Keratinocyte (primary cell): ENCODE measurements at regions not wholly inside any gene's neighbourhood (a gene's known extent, or its start where the extent isn't known, plus 50 kb on each side); places are given as distances from the start of the nearest gene placed in this dataset.

Source experiments
- EZH2 ChIP-seq: IDR thresholded peaks from one replicate; pipeline ENCODE4 v1.6.1; 2012; ENCODE audit warnings: inconsistent platforms, mild to moderate bottlenecking, low read length, moderate library complexity
- TF ChIP-seq, protein P1 (sequence below), 3 experiments: IDR thresholded peaks in 1 of 3; conservative IDR thresholded peaks in 1 of 3; optimal IDR thresholded peaks in 1 of 3; 2 replicates in 2 of 3; 3 replicates in 1 of 3; pipeline versions ENCODE3 to v1.5.1; 2011; ENCODE audit warnings: low read length in 3 of 3, mild to moderate bottlenecking in 3 of 3, moderate library complexity in 2 of 3, control low read depth in 1 of 3, inconsistent platforms in 1 of 3; ENCODE audit not compliant: insufficient read depth in 2 of 3; ENCODE audit errors: extremely low read depth in 1 of 3

DNA sequence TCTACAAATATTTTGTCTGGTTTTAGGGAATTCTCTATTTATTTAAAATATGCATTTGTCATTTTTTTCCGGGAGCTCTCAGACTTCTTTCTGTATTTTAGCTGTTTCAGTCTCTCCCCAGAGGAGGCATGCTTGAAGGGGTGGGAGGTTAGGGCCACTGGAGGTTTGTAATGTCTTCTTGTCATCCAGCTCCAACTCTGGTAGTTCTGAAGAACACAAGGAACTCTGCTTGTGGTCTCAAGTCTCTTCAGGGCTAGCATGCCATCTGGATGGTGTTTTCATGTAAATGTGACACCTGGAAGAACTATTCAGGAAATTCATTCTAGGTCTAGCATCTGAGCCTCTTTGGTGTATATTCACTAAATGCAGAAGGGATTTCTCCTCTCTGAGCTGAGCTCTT lies 518.4 kb upstream of the DCC start:
- TF ChIP-seq, protein P1, sequence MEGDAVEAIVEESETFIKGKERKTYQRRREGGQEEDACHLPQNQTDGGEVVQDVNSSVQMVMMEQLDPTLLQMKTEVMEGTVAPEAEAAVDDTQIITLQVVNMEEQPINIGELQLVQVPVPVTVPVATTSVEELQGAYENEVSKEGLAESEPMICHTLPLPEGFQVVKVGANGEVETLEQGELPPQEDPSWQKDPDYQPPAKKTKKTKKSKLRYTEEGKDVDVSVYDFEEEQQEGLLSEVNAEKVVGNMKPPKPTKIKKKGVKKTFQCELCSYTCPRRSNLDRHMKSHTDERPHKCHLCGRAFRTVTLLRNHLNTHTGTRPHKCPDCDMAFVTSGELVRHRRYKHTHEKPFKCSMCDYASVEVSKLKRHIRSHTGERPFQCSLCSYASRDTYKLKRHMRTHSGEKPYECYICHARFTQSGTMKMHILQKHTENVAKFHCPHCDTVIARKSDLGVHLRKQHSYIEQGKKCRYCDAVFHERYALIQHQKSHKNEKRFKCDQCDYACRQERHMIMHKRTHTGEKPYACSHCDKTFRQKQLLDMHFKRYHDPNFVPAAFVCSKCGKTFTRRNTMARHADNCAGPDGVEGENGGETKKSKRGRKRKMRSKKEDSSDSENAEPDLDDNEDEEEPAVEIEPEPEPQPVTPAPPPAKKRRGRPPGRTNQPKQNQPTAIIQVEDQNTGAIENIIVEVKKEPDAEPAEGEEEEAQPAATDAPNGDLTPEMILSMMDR (optimal IDR thresholded peaks at IDR 0.05 in 1 of 3, IDR thresholded peaks at IDR 0.05 in 1 of 3, conservative IDR thresholded peaks at IDR 0.05 in 1 of 3; ENCODE audit: extremely low read depth in 1 of 3, insufficient read depth in 2 of 3, low read length in 3 of 3) = no peak
- no peak for TF ChIP-seq EZH2
